ENCODE measurements at regions not wholly inside any gene's neighbourhood (a gene's known extent, or its start where the extent isn't known, plus 50 kb on each side); places are given as distances from the start of the nearest gene placed in this dataset.

DNA sequence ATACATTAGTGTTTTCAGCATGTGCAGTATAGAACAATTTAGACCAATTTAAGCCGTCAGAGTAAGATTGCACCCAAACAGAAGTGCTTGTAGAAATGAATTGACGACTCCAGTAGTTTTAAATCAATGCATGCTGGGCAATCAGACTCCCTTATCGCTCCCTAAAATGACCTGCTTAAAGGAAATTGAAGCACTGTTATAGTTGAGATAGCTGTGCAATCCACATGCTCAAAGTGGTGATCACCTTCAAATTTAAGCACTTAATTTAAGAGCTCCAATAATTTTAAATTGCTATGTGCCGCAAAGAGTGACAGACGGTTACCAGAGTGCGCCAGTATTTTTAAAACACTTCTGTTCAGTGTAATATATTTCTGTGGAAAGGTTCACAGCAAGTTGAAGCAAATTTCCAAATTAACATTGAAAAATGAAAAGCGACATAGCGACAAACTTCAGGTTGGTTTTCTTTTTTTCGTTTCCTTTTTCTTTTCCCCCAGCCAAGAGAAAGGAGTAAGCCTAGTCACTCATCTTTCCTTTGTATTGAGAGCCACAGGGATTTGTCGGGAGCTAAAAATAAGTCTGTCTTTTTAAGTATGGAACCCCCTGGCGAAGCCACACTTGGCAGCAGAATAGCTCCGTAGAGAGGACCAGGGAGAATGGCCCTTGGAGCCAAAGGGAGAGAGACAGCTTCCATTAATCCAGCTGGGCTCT, 436.4 kb upstream of the RBMS3 start:
- TF ChIP-seq EZH2 (IDR thresholded peaks at IDR 0.05), result no peak
- no peak for TF ChIP-seq CTCF (IDR thresholded peaks at IDR 0.05)
